Karpas-422 (cell line): ENCODE measurements at regions not wholly inside any gene's neighbourhood (a gene's known extent, or its start where the extent isn't known, plus 50 kb on each side); places are given as distances from the start of the nearest gene placed in this dataset.

Experiments used
- DNase-seq: peaks from one replicate; pipeline ENCODE4 v3.0.0-alpha.2; 2015
- H2AFZ ChIP-seq: fragments of 200-600 bp; sonication (generic); 2 replicates; pipeline ENCODE4 v1.6.1; 2014; ENCODE audit warnings: antibody characterized with exemption, low read length, mixed read lengths
- H3K27ac ChIP-seq: fragments of 200-600 bp; sonication (generic); 2 replicates; pipeline ENCODE4 v1.5.1; 2014; ENCODE audit warnings: mild to moderate bottlenecking, low read length, moderate library complexity
- H3K27me3 ChIP-seq: fragments of 200-600 bp; sonication (generic); 2 replicates; pipeline ENCODE4 v1.6.1; 2014; ENCODE audit warnings: low read length, mixed read lengths
- H3K36me3 ChIP-seq: fragments of 200-600 bp; sonication (generic); 2 replicates; pipeline ENCODE4 v1.6.1; 2014; ENCODE audit warnings: low read length, mixed read lengths; ENCODE audit not compliant: insufficient read depth
- H3K4me1 ChIP-seq: fragments of 200-600 bp; sonication (generic); 2 replicates; pipeline ENCODE4 v1.6.1; 2014; ENCODE audit warnings: mild to moderate bottlenecking, low read length, mixed read lengths
- H3K4me2 ChIP-seq: fragments of 200-600 bp; sonication (generic); 2 replicates; pipeline ENCODE4 v1.6.1; 2014; ENCODE audit warnings: low read length, low read depth, mild to moderate bottlenecking; ENCODE audit not compliant: poor library complexity, severe bottlenecking
- H3K4me3 ChIP-seq: fragments of 200-600 bp; sonication (generic); 2 replicates; pipeline ENCODE4 v1.5.1; 2014; ENCODE audit warnings: mild to moderate bottlenecking, antibody characterized with exemption, low read length, mixed read lengths
- H3K79me2 ChIP-seq: fragments of 200-600 bp; sonication (generic); 2 replicates; pipeline ENCODE4 v1.6.1; 2014; ENCODE audit warnings: mild to moderate bottlenecking, low read length, mixed read lengths
- H3K9ac ChIP-seq: fragments of 200-600 bp; sonication (generic); 2 replicates; pipeline ENCODE4 v1.6.0; 2014; ENCODE audit warnings: low read length
- H3K9me2 ChIP-seq: fragments of 200-600 bp; sonication (generic), shearing (Covaris generic); replicated peaks from 2 replicates; pipeline ENCODE4 v1.6.0; 2014; ENCODE audit warnings: mild to moderate bottlenecking, low read length, moderate library complexity; ENCODE audit not compliant: insufficient read depth
- H3K9me3 ChIP-seq: fragments of 300-700, 200-600 bp; sonication (generic); 2 replicates; pipeline ENCODE4 v1.6.1; 2014; ENCODE audit warnings: low read length, mixed read lengths
- H4K20me1 ChIP-seq: fragments of 200-600 bp; sonication (generic); 2 replicates; pipeline ENCODE4 v1.6.1; 2014; ENCODE audit warnings: mild to moderate bottlenecking, antibody characterized with exemption, low read length, low read depth; ENCODE audit not compliant: insufficient read depth

- no peak overlapping the region for H3K27ac ChIP-seq
- H3K9me3 ChIP-seq = 0 out of 2 replicates have a peak, but pooled peaks cover 7% of the 10 kb centered on the region
- H4K20me1 ChIP-seq = no peaks in the 10 kb centered on the region
- H3K9ac ChIP-seq = no peak overlapping the region
- H3K9me2 ChIP-seq = no peaks in the 10 kb centered on the region
- no peaks in the 10 kb centered on the region for H3K27me3 ChIP-seq
- no peak for DNase-seq
- no peak overlapping the region for H3K4me3 ChIP-seq
- no peaks in the 10 kb centered on the region for H3K4me1 ChIP-seq
- H3K79me2 ChIP-seq = no peaks in the 10 kb centered on the region
- no peak overlapping the region for H2AFZ ChIP-seq
- H3K36me3 ChIP-seq = no peaks in the 10 kb centered on the region
- no peak overlapping the region for H3K4me2 ChIP-seq
These were observed 652.0 kb upstream of the NRP1 start for GRCh38 chr10:33986515-33986914.

- peaks cover 8% of the 10 kb centered on the region; the same call in 1 of the 2 replicates for H3K9me3 ChIP-seq
- H3K9ac ChIP-seq = no peak overlapping the region
- H3K4me2 ChIP-seq = no peak overlapping the region
- DNase-seq = no peak
- H3K4me1 ChIP-seq = no peaks in the 10 kb centered on the region
- no peak overlapping the region for H3K4me3 ChIP-seq
- no peaks in the 10 kb centered on the region for H4K20me1 ChIP-seq
- H3K36me3 ChIP-seq = no peaks in the 10 kb centered on the region
- H2AFZ ChIP-seq = no peak overlapping the region
- no peak overlapping the region for H3K27ac ChIP-seq
- H3K79me2 ChIP-seq = no peaks in the 10 kb centered on the region
- H3K9me2 ChIP-seq = no peaks in the 10 kb centered on the region
- H3K27me3 ChIP-seq = no peaks in the 10 kb centered on the region
These were observed 651.5 kb upstream of the NRP1 start for GRCh38 chr10:33986016-33986415.

GRCh38 chr10:33982995-33983394 lies 648.5 kb upstream of the NRP1 start:
- Histone ChIP-seq H3K27me3 (no peaks in the 10 kb centered on the region), H3K9ac (no peak overlapping the region), H4K20me1 (no peaks in the 10 kb centered on the region), H3K4me1 (no peaks in the 10 kb centered on the region), H3K9me3 (peaks cover 8% of the 10 kb centered on the region; the same call in 1 of the 2 replicates), H3K4me2 (no peak overlapping the region), H2AFZ (no peak overlapping the region), H3K36me3 (no peaks in the 10 kb centered on the region), H3K27ac (no peak overlapping the region), H3K4me3 (no peak overlapping the region), H3K9me2 (no peaks in the 10 kb centered on the region), H3K79me2 (no peaks in the 10 kb centered on the region)
- DNase-seq = no peak

GRCh38 chr10:33981301-33981700 lies 646.8 kb upstream of the NRP1 start:
- Histone ChIP-seq H3K4me1 (no peaks in the 10 kb centered on the region), H3K4me3 (no peak overlapping the region), H3K4me2 (no peak overlapping the region), H4K20me1 (no peaks in the 10 kb centered on the region), H3K79me2 (no peaks in the 10 kb centered on the region), H3K9me3 (peaks cover 9% of the 10 kb centered on the region; the same call in 1 of the 2 replicates), H3K27me3 (no peaks in the 10 kb centered on the region), H2AFZ (no peak overlapping the region), H3K9me2 (no peaks in the 10 kb centered on the region), H3K27ac (no peak overlapping the region), H3K9ac (no peak overlapping the region), H3K36me3 (no peaks in the 10 kb centered on the region)
- no peak for DNase-seq

- no peaks in the 10 kb centered on the region for H4K20me1 ChIP-seq
- H3K9ac ChIP-seq = no peak overlapping the region
- H2AFZ ChIP-seq = no peak overlapping the region
- no peaks in the 10 kb centered on the region for H3K79me2 ChIP-seq
- no peak overlapping the region for H3K27ac ChIP-seq
- no peaks in the 10 kb centered on the region for H3K4me1 ChIP-seq
- H3K9me3 ChIP-seq = peaks cover 8% of the 10 kb centered on the region; the same call in 1 of the 2 replicates
- DNase-seq = no peak
- no peak overlapping the region for H3K4me2 ChIP-seq
- H3K4me3 ChIP-seq = no peak overlapping the region
- no peaks in the 10 kb centered on the region for H3K27me3 ChIP-seq
- no peaks in the 10 kb centered on the region for H3K9me2 ChIP-seq
- H3K36me3 ChIP-seq = no peaks in the 10 kb centered on the region
These were observed 644.7 kb upstream of the NRP1 start for GRCh38 chr10:33979195-33979594.

- Histone ChIP-seq H3K79me2 (no peaks in the 10 kb centered on the region), H3K4me1 (no peaks in the 10 kb centered on the region), H3K9ac (no peak overlapping the region), H3K9me2 (no peaks in the 10 kb centered on the region), H3K9me3 (peaks cover 3% of the 10 kb centered on the region), H3K4me3 (no peak overlapping the region), H3K27me3 (no peaks in the 10 kb centered on the region), H3K36me3 (no peaks in the 10 kb centered on the region), H3K27ac (no peak overlapping the region), H2AFZ (no peak overlapping the region), H4K20me1 (no peaks in the 10 kb centered on the region), H3K4me2 (no peak overlapping the region)
- no peak for DNase-seq
These were observed 641.0 kb upstream of the NRP1 start for GRCh38 chr10:33975481-33975880.

- Histone ChIP-seq H3K9ac (no peak overlapping the region), H3K4me2 (no peak overlapping the region), H3K9me2 (no peaks in the 10 kb centered on the region), H3K79me2 (no peaks in the 10 kb centered on the region), H3K36me3 (no peaks in the 10 kb centered on the region), H2AFZ (no peak overlapping the region), H3K9me3 (peaks cover 3% of the 10 kb centered on the region), H3K27me3 (no peaks in the 10 kb centered on the region), H3K4me3 (no peak overlapping the region), H3K27ac (no peak overlapping the region), H3K4me1 (no peaks in the 10 kb centered on the region), H4K20me1 (no peaks in the 10 kb centered on the region)
- DNase-seq = no peak
These were observed 640.6 kb upstream of the NRP1 start for GRCh38 chr10:33974976-33975478.

- no peaks in the 10 kb centered on the region for H3K4me1 ChIP-seq
- H3K36me3 ChIP-seq = no peaks in the 10 kb centered on the region
- no peaks in the 10 kb centered on the region for H3K79me2 ChIP-seq
- no peaks in the 10 kb centered on the region for H3K27me3 ChIP-seq
- H3K4me2 ChIP-seq = no peak overlapping the region
- H3K9ac ChIP-seq = no peak overlapping the region
- H3K4me3 ChIP-seq = no peak overlapping the region
- no peak overlapping the region for H2AFZ ChIP-seq
- no peak overlapping the region for H3K27ac ChIP-seq
- DNase-seq = no peak
- no peaks in the 10 kb centered on the region for H3K9me2 ChIP-seq
- no peaks in the 10 kb centered on the region for H4K20me1 ChIP-seq
- no peaks in the 10 kb centered on the region; the same call in none of the 2 replicates for H3K9me3 ChIP-seq
These were observed 634.5 kb upstream of the NRP1 start for GRCh38 chr10:33968983-33969382.
